Skeletal muscle satellite cell (primary cell): ENCODE measurements at regions not wholly inside any gene's neighbourhood (a gene's known extent, or its start where the extent isn't known, plus 50 kb on each side); places are given as distances from the start of the nearest gene placed in this dataset.
"Not testable (repeated sequence)": the region's sequence is repeated elsewhere in the genome, so short reads cannot be mapped to it uniquely, and the experiment has no call there.

Experiments used
- H3K27me3 ChIP-seq: 2 replicates; pipeline ENCODE4 v1.7.0; 2013; ENCODE audit warnings: low read length; ENCODE audit not compliant: control insufficient read depth, insufficient read depth
- H3K36me3 ChIP-seq: 2 replicates; pipeline ENCODE4 v1.7.0; 2013; ENCODE audit warnings: mild to moderate bottlenecking, control low read depth, low read length; ENCODE audit not compliant: insufficient read depth
- H3K4me1 ChIP-seq: 2 replicates; pipeline ENCODE4 v1.7.0; 2013; ENCODE audit warnings: low read length; ENCODE audit not compliant: control insufficient read depth, insufficient read depth
- H3K4me2 ChIP-seq: 2 replicates; pipeline ENCODE4 v1.7.0; 2013; ENCODE audit warnings: mild to moderate bottlenecking, low read length
- H3K4me3 ChIP-seq: 2 replicates; pipeline ENCODE4 v1.7.0; 2013; ENCODE audit warnings: low read length
- H3K9ac ChIP-seq: 2 replicates; pipeline ENCODE4 v1.7.0; 2013; ENCODE audit warnings: mild to moderate bottlenecking, low read depth, low read length, moderate library complexity
- H3K9me3 ChIP-seq: replicated peaks from 2 replicates; pipeline ENCODE4 v1.7.0; 2013; ENCODE audit warnings: mild to moderate bottlenecking, control low read depth, low read length

GRCh38 chr13:93023929-93024328 lies 202.7 kb upstream of the GPC6 start:
- Histone ChIP-seq H3K4me3 (no peak overlapping the region), H3K27me3 (no peaks in the 10 kb centered on the region), H3K9ac (no peak overlapping the region), H3K36me3 (no peaks in the 10 kb centered on the region), H3K4me1 (no peaks in the 10 kb centered on the region), H3K4me2 (no peak overlapping the region), H3K9me3 (no peaks in the 10 kb centered on the region)

DNA sequence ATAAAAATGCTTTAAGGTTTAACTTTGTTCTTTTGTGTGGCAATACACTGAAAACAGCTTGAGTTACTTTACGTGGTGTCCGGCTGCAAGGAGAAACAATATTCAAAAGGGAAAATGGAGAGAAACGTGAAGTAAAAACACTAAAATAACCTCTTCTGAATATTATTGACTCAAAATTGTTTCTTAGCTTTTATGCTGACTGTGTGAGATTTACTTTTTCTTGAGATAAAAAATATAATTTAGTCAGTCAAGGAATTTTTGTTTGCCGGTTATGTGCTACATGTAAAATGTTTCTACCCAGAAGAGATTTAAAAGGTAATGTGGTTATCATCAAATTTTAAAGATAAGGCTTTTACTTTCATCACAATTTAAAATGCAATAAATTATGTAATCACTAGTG lies 200.6 kb upstream of the GPC6 start:
- Histone ChIP-seq H3K4me2 (no peak overlapping the region), H3K4me1 (peaks cover 2% of the 10 kb centered on the region)

DNA sequence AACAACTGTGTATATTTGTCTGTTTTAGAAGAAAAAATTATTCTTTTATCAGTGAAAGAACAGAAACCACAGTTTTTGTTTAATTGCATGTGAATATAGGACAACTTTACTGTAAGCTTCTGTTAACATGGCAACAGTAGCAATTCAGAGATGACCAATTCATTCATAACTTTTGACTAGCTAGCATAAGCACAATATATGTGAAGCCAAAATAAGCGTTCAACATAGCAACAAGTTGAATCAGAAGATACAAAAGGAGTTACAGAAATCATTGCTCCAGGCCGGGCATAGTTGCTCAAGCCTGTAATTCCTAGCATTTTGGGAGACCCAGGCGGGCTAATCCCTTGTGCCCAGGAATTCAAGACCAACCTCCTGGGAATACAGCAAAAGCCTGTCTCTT lies 197.1 kb upstream of the GPC6 start:
- Histone ChIP-seq H3K36me3 (no peaks in the 10 kb centered on the region), H3K27me3 (no peaks in the 10 kb centered on the region), H3K4me2 (peak overlapping the region; percentile 8), H3K9ac (peak overlapping the region; percentile 49), H3K9me3 (no peaks in the 10 kb centered on the region), H3K4me3 (no peak overlapping the region), H3K4me1 (peaks cover 2% of the 10 kb centered on the region)

More for the DNA sequence above, 200.6 kb upstream of the GPC6 start:
- no peaks in the 10 kb centered on the region for H3K9me3 ChIP-seq
- no peaks in the 10 kb centered on the region for H3K36me3 ChIP-seq
- H3K27me3 ChIP-seq: no peaks in the 10 kb centered on the region
- H3K4me3 ChIP-seq: no peak overlapping the region
- no peak overlapping the region for H3K9ac ChIP-seq

DNA sequence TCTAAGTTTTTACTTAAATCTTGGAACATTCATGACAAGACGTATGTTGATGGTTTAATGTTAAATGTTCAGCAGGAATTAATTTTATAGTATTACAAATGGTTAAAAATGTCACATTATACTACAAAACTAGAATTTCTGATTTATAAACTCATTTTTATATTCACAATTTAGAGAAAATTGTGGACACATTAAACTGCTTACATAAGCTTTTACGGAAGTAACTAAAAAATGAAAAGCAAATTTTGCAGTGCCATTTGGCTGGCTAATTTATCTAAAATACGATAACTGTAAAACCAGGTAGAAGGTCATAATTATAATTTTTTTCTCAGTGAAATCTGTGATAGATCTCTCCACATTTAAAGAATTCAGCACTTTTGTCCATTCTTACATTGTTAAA lies 190.2 kb upstream of the GPC6 start:
- H3K4me3 ChIP-seq: no peak overlapping the region

DNA sequence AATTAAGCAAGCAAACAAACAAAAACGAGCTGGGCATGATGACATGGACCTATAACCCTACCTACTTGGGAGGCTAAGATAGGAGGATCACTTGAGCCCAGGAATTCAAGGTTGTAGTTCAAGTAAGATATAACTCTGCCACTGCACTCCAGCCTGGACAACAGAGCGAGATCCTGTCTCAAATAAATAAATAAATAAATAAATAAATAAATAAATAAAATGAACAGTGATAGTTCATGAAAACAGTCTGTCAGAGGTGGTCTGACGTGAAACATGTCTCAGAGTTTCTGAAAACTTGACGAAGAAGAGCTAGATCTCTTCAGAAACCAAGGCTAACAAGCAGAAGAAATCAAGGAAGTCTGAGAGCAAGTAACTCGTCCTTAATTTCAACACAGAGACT lies 188.8 kb upstream of the GPC6 start:
- H3K4me3 ChIP-seq: no peak overlapping the region
- no peaks in the 10 kb centered on the region for H3K4me1 ChIP-seq
- no peak overlapping the region for H3K4me2 ChIP-seq
- no peaks in the 10 kb centered on the region for H3K36me3 ChIP-seq
- H3K9me3 ChIP-seq: no peaks in the 10 kb centered on the region
- H3K27me3 ChIP-seq: no peaks in the 10 kb centered on the region
- H3K9ac ChIP-seq: no peak overlapping the region

More for the DNA sequence above, 190.2 kb upstream of the GPC6 start:
- no peaks in the 10 kb centered on the region for H3K27me3 ChIP-seq
- no peak overlapping the region for H3K9ac ChIP-seq
- no peaks in the 10 kb centered on the region for H3K4me1 ChIP-seq
- H3K9me3 ChIP-seq: no peaks in the 10 kb centered on the region
- no peak overlapping the region for H3K4me2 ChIP-seq
- H3K36me3 ChIP-seq: no peaks in the 10 kb centered on the region

- no peaks in the 10 kb centered on the region for H3K4me1 ChIP-seq
Observed at GRCh38 chr13:93038187-93038586, 188.4 kb upstream of the GPC6 start.

GRCh38 chr13:93039131-93039530 lies 187.5 kb upstream of the GPC6 start:
- Histone ChIP-seq H3K27me3 (no peaks in the 10 kb centered on the region), H3K36me3 (no peaks in the 10 kb centered on the region), H3K4me1 (no peaks in the 10 kb centered on the region), H3K9ac (no peak overlapping the region), H3K9me3 (no peaks in the 10 kb centered on the region), H3K4me2 (no peak overlapping the region), H3K4me3 (no peak overlapping the region)

More at GRCh38 chr13:93038187-93038586, 188.4 kb upstream of the GPC6 start:
- H3K9ac ChIP-seq: no peak overlapping the region
- H3K27me3 ChIP-seq: no peaks in the 10 kb centered on the region
- H3K36me3 ChIP-seq: no peaks in the 10 kb centered on the region
- H3K9me3 ChIP-seq: no peaks in the 10 kb centered on the region
- H3K4me3 ChIP-seq: no peak overlapping the region
- H3K4me2 ChIP-seq: no peak overlapping the region

DNA sequence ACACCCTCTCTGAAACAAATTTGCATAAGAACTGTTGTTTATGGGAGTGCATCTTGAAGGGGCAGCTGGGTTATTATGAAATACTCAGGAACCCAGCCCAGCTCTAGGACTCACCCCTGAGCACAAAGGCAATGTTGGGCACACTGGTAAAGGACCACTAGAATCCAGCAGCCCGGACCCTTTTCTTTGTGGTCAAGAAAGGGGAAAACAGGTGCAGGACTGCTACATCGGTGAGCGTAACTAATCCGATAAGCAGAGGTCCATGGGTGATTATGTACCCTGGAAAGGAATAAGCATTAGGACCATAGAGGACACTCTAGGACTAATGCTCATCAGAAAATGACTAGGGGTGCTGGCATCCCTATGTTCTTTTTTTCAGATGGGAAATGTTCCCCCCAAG lies 185.0 kb upstream of the GPC6 start:
- not testable (repeated sequence) for H3K9me3 ChIP-seq, H3K9ac ChIP-seq, H3K27me3 ChIP-seq

GRCh38 chr13:93045836-93046235 lies 180.8 kb upstream of the GPC6 start:
- Histone ChIP-seq H3K27me3 (no peaks in the 10 kb centered on the region), H3K4me1 (no peaks in the 10 kb centered on the region), H3K4me3 (no peak overlapping the region), H3K9ac (no peak overlapping the region), H3K9me3 (no peaks in the 10 kb centered on the region), H3K4me2 (no peak overlapping the region), H3K36me3 (no peaks in the 10 kb centered on the region)

More for the DNA sequence above, 185.0 kb upstream of the GPC6 start:
- H3K4me2 ChIP-seq, H3K4me3 ChIP-seq, H3K4me1 ChIP-seq, H3K36me3 ChIP-seq: not testable (repeated sequence)

DNA sequence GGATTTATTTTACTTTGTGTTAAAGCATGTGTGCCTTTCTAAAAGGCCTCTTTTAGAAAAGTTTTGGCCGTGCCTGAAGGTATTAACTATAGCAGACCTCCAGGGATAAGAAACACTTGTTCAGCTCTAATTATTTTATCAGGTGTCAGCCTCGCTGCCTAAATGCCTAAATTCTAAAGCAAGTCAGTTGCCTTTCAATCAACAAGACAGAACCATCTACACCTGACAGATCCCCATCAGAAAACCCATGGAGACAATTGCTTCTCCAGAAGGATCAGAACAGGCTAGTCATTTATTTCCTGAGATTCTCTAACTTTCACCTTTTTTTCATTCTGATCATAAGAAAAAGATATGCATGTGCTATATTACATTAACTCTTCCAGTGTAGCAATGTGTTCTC lies 171.4 kb upstream of the GPC6 start:
- H3K4me1 ChIP-seq: no peaks in the 10 kb centered on the region
- H3K9ac ChIP-seq: no peak overlapping the region
- H3K36me3 ChIP-seq: no peaks in the 10 kb centered on the region
- no peaks in the 10 kb centered on the region for H3K9me3 ChIP-seq
- no peak overlapping the region for H3K4me2 ChIP-seq
- H3K27me3 ChIP-seq: no peaks in the 10 kb centered on the region
- H3K4me3 ChIP-seq: no peak overlapping the region

DNA sequence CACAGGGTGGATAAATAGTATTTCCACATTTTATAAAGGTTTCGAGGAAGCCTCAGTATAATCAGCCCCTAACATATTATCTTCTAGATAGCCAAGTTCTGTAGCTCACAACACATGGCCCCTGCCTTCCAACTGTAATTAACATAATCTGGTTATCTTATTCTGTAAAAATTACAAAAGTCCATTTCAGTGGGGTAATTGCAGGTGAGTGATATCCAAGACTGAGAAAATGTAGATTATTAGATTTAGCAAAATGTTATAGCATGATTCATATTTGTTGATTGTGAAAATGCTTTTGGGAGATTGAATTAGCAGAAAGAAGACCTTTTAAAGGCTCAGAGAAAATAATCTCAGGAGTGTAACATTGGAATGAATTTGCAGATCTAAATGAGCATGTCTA lies 168.3 kb upstream of the GPC6 start:
- H3K9ac ChIP-seq: no peak overlapping the region
- no peak overlapping the region for H3K4me3 ChIP-seq
- H3K36me3 ChIP-seq: no peaks in the 10 kb centered on the region
- H3K9me3 ChIP-seq: no peaks in the 10 kb centered on the region
- no peaks in the 10 kb centered on the region for H3K27me3 ChIP-seq
- no peaks in the 10 kb centered on the region for H3K4me1 ChIP-seq
- no peak overlapping the region for H3K4me2 ChIP-seq

GRCh38 chr13:93060144-93060543 lies 166.5 kb upstream of the GPC6 start:
- no peak overlapping the region for H3K4me3 ChIP-seq
- no peaks in the 10 kb centered on the region for H3K9me3 ChIP-seq
- no peaks in the 10 kb centered on the region for H3K27me3 ChIP-seq
- no peak overlapping the region for H3K9ac ChIP-seq
- H3K4me2 ChIP-seq: no peak overlapping the region
- H3K4me1 ChIP-seq: no peaks in the 10 kb centered on the region
- no peaks in the 10 kb centered on the region for H3K36me3 ChIP-seq
